GM12878 (cell line): ENCODE measurements at regions not wholly inside any gene's neighbourhood (a gene's known extent, or its start where the extent isn't known, plus 50 kb on each side); places are given as distances from the start of the nearest gene placed in this dataset.

Experiments used
- ATAC-seq: fragments of 200-7000 bp; cut with Tn5 transposase; 3 replicates; pipeline ENCODE4 v1.9.1; 2020; ENCODE audit warnings: mild to moderate bottlenecking, moderate library complexity
- BruUV-seq: library from RNA; stranded (reverse); fragments of 400-500 nt; replicated peaks from 2 replicates; lab custom pipeline; 2021; lab: Mats Ljungman, UMichigan
- CTCF ChIA-PET: fragments of 300-600 bp; sonication (Branson Sonifier 250); formaldehyde crosslinking; extraction: SDS; loops from one replicate; lab custom pipeline; 2021; ENCODE audit warnings: inconsistent platforms; lab: Yijun Ruan, JAX
- POLR2A ChIA-PET: fragments of 350-600 bp; formaldehyde crosslinking; extraction: SDS; loops from one replicate; lab custom pipeline; 2021; ENCODE audit warnings: inconsistent platforms; lab: Charles Lee
- RAD21 ChIA-PET: fragments of 300-600 bp; sonication (Branson Sonifier 250); formaldehyde crosslinking; loops from one replicate; lab custom pipeline; 2023; ENCODE audit warnings: antibody characterized with exemption; ENCODE audit not compliant: unreplicated experiment; lab: Charles Lee
- SMC1A ChIA-PET: fragments of 300-600 bp; sonication (Branson Sonifier 250); formaldehyde crosslinking; loops from one replicate; lab custom pipeline; 2023; ENCODE audit not compliant: unreplicated experiment, uncharacterized antibody; lab: Charles Lee
- DNase-seq: peaks from one replicate; pipeline ENCODE4 v3.0.0-alpha.2; 2011; ENCODE audit warnings: low read depth, low spot score
- FAIRE-seq: peaks from 3 replicates; lab custom pipeline; 2011; peaks lifted over from hg19 to GRCh38; lab: Jason Lieb, UNC
- H2AFZ ChIP-seq: 2 replicates; pipeline ENCODE4 v1.6.0; 2011; ENCODE audit warnings: low read depth, low read length, control low read depth; ENCODE audit not compliant: control insufficient read depth
- H3K27ac ChIP-seq: 2 replicates; pipeline ENCODE4 v1.5.1; 2011; ENCODE audit warnings: control low read depth; ENCODE audit not compliant: control insufficient read depth, insufficient read depth
- H3K27me3 ChIP-seq, 2 experiments: replicated peaks in 1 of 2; 2 replicates each; pipeline versions ENCODE4 v1.6.0 to v1.6.1; 2011; ENCODE audit warnings: low read length in 1 of 2; ENCODE audit not compliant: control insufficient read depth in 2 of 2, insufficient read depth in 2 of 2
- H3K36me3 ChIP-seq, 2 experiments: 2 replicates each; pipeline ENCODE4 v1.5.1; 2011; ENCODE audit warnings: low read length in 1 of 2; ENCODE audit not compliant: control insufficient read depth in 2 of 2, insufficient read depth in 2 of 2
- H3K4me1 ChIP-seq: 2 replicates; pipeline ENCODE4 v1.6.1; 2011; ENCODE audit warnings: mild to moderate bottlenecking, low read length, moderate library complexity, mixed read lengths; ENCODE audit not compliant: control insufficient read depth, insufficient read depth
- H3K4me2 ChIP-seq: 2 replicates; pipeline ENCODE4 v1.6.0; 2011; ENCODE audit warnings: control low read depth; ENCODE audit not compliant: control insufficient read depth, insufficient read depth
- H3K4me3 ChIP-seq: fragments of 200-600 bp; sonication (generic); 2 replicates; pipeline ENCODE4 v1.5.1; 2016
- H3K79me2 ChIP-seq: 2 replicates; pipeline ENCODE4 v1.6.0; 2011; ENCODE audit warnings: low read length; ENCODE audit not compliant: control insufficient read depth, insufficient read depth
- H3K9ac ChIP-seq: 2 replicates; pipeline ENCODE4 v1.8.0; 2011; ENCODE audit warnings: low read length, control low read depth, mixed read lengths; ENCODE audit not compliant: control insufficient read depth, insufficient read depth
- H3K9me3 ChIP-seq: replicated peaks from 3 replicates; pipeline ENCODE4 v1.5.1; 2011; ENCODE audit warnings: mild to moderate bottlenecking, low read length; ENCODE audit not compliant: control insufficient read depth, insufficient read depth
- H4K20me1 ChIP-seq: 2 replicates; pipeline ENCODE4 v1.6.0; 2011; ENCODE audit not compliant: control insufficient read depth, insufficient read depth
- BCL3 ChIP-seq: IDR thresholded peaks from 2 replicates; pipeline ENCODE4 v1.6.1; 2011; ENCODE audit warnings: borderline replicate concordance, low read depth, mild to moderate bottlenecking, moderate library complexity, low read length; ENCODE audit not compliant: insufficient read depth, poor library complexity, severe bottlenecking
- BRCA1 ChIP-seq: IDR thresholded peaks from 2 replicates; pipeline ENCODE4 v1.6.1; 2011; ENCODE audit warnings: low read depth, low read length, improper control_type of control experiment
- CBX3 ChIP-seq: fragments of 200-600 bp; sonication (generic); IDR thresholded peaks from 2 replicates; pipeline ENCODE4 v1.6.1; 2016; ENCODE audit warnings: low read depth, borderline replicate concordance
- MTA3 ChIP-seq: IDR thresholded peaks from 2 replicates; pipeline ENCODE4 v1.6.1; 2012; ENCODE audit warnings: low read length, inconsistent platforms, borderline replicate concordance
- MYB ChIP-seq: fragments of 150-350 bp; IDR thresholded peaks from 2 replicates; pipeline ENCODE4 v1.6.1; 2014; ENCODE audit warnings: mild to moderate bottlenecking, low read depth, low read length, borderline replicate concordance
- MYC ChIP-seq: IDR thresholded peaks from 2 replicates; pipeline ENCODE4 v1.6.1; 2011; ENCODE audit warnings: mild to moderate bottlenecking, low read length, moderate library complexity, inconsistent platforms; ENCODE audit not compliant: insufficient read depth, insufficient replicate concordance, insufficient read length, severe bottlenecking
- NFYB ChIP-seq: IDR thresholded peaks from 2 replicates; pipeline ENCODE4 v1.6.1; 2011; ENCODE audit warnings: low read depth, mild to moderate bottlenecking, low read length, improper control_type of control experiment, moderate library complexity; ENCODE audit not compliant: insufficient read depth
- NR2C1 ChIP-seq: fragments of 450-650 bp; IDR thresholded peaks from 2 replicates; pipeline ENCODE4 v1.6.1; 2017; ENCODE audit warnings: antibody characterized with exemption, mild to moderate bottlenecking, moderate library complexity
- PAX8 ChIP-seq: fragments of 450-650 bp; IDR thresholded peaks from 2 replicates; pipeline ENCODE4 v1.6.1; 2017; ENCODE audit warnings: mild to moderate bottlenecking, moderate library complexity
- REST ChIP-seq: IDR thresholded peaks from 2 replicates; pipeline ENCODE4 v1.6.1; 2012; ENCODE audit warnings: mild to moderate bottlenecking, low read depth, low read length
- SIN3A ChIP-seq: IDR thresholded peaks from 2 replicates; pipeline ENCODE4 v1.6.1; 2012; ENCODE audit warnings: low read depth, low read length, improper control_type of control experiment
- STAT3 ChIP-seq: IDR thresholded peaks from 2 replicates; pipeline ENCODE4 v1.6.1; 2011; ENCODE audit warnings: low read depth, low read length, improper control_type of control experiment
- TCF3 ChIP-seq: IDR thresholded peaks from 2 replicates; pipeline ENCODE4 v1.6.1; 2012; ENCODE audit warnings: low read depth, mild to moderate bottlenecking, low read length, borderline replicate concordance; ENCODE audit not compliant: insufficient read depth
- ZBTB40 ChIP-seq: fragments of 450-650 bp; IDR thresholded peaks from 2 replicates; pipeline ENCODE4 v1.6.1; 2016; ENCODE audit warnings: mild to moderate bottlenecking, moderate library complexity, borderline replicate concordance
- ZNF207 ChIP-seq: fragments of 450-650 bp; IDR thresholded peaks from 2 replicates; pipeline ENCODE4 v1.6.1; 2014; ENCODE audit warnings: antibody characterized with exemption, mild to moderate bottlenecking, borderline replicate concordance
- WGBS: methylation state at CpG from one replicate; pipeline ENCODE4 v1.1.6; 2016; ENCODE audit warnings: low lambda C conversion rate; ENCODE audit not compliant: insufficient replicate concordance, insufficient coverage; ENCODE audit errors: missing lambda C conversion rate; 5-methylcytosine and 5-hydroxymethylcytosine counted together
- in situ Hi-C: fragments of 300-500 bp; cut with MboI; formaldehyde crosslinking; loops from 9 replicates; pipeline ENCODE4 v1.14.3; 2018; ENCODE audit warnings: mixed read lengths
- intact Hi-C: fragments of 100-400 bp; cut with micrococcal nuclease; formaldehyde crosslinking; loops from one replicate; pipeline ENCODE4 v1.14.2; 2022; ENCODE audit not compliant: unreplicated experiment

GRCh38 chr14:42569227-42569626, 962.6 kb downstream of the LRFN5 start:
- H3K9me3 ChIP-seq: no peaks in the 10 kb centered on the region; the same call in 2 of the 3 replicates
- H3K36me3 ChIP-seq: no peaks in the 10 kb centered on the region
- intact Hi-C loops (no loop called here), in situ Hi-C loops (no loop called here)
- no peaks in the 10 kb centered on the region for H4K20me1 ChIP-seq
- BruUV-seq: no TSS peak
- SMC1A ChIA-PET: no interaction called here
- ATAC-seq (no peak), FAIRE-seq (no peak), DNase-seq (no peak)
- no peaks in the 10 kb centered on the region for H3K4me1 ChIP-seq
- CTCF ChIA-PET: no interaction called here
- no peaks in the 10 kb centered on the region for H3K79me2 ChIP-seq
- WGBS: 0% methylated on average over 3 of the region's 3 CpGs
- TF ChIP-seq SIN3A: no peak
- TF ChIP-seq BRCA1: no peak
- no peak for TF ChIP-seq CBX3
- no peak for TF ChIP-seq MYB
- no peak for TF ChIP-seq NFYB
- TF ChIP-seq TCF3: no peak
- TF ChIP-seq ZBTB40: no peak
- no peak for TF ChIP-seq NR2C1
- no peak for TF ChIP-seq PAX8
- TF ChIP-seq STAT3: no peak
- no peak for TF ChIP-seq ZNF207
- TF ChIP-seq MYC: no peak
- TF ChIP-seq REST: no peak
- TF ChIP-seq BCL3: no peak
- no peak for TF ChIP-seq MTA3
- H3K27me3 ChIP-seq: no peaks in the 10 kb centered on the region
- H3K27ac ChIP-seq: no peak overlapping the region
- POLR2A ChIA-PET: no interaction called here
- H2AFZ ChIP-seq: no peak overlapping the region
- no peak overlapping the region for H3K4me2 ChIP-seq
- no peak overlapping the region for H3K9ac ChIP-seq
- RAD21 ChIA-PET: no interaction called here
- no peak overlapping the region for H3K4me3 ChIP-seq
